OCI-LY7 (cell line): ENCODE measurements at regions not wholly inside any gene's neighbourhood (a gene's known extent, or its start where the extent isn't known, plus 50 kb on each side); places are given as distances from the start of the nearest gene placed in this dataset.

Experiments used
- EZH2phosphoT487 ChIP-seq: fragments of 200-600 bp; sonication (generic); IDR thresholded peaks from 2 replicates; pipeline ENCODE4 v1.6.1; 2018; ENCODE audit warnings: low read depth, borderline replicate concordance, mild to moderate bottlenecking, mixed run types, antibody characterized with exemption, low read length, moderate library complexity, mixed read lengths
- TF ChIP-seq, protein P1 (sequence below): fragments of 200-600 bp; sonication (generic); conservative IDR thresholded peaks from 2 replicates; pipeline ENCODE4 v1.5.1; 2014; ENCODE audit warnings: mild to moderate bottlenecking, antibody characterized with exemption, low read length, moderate library complexity, mixed read lengths

DNA sequence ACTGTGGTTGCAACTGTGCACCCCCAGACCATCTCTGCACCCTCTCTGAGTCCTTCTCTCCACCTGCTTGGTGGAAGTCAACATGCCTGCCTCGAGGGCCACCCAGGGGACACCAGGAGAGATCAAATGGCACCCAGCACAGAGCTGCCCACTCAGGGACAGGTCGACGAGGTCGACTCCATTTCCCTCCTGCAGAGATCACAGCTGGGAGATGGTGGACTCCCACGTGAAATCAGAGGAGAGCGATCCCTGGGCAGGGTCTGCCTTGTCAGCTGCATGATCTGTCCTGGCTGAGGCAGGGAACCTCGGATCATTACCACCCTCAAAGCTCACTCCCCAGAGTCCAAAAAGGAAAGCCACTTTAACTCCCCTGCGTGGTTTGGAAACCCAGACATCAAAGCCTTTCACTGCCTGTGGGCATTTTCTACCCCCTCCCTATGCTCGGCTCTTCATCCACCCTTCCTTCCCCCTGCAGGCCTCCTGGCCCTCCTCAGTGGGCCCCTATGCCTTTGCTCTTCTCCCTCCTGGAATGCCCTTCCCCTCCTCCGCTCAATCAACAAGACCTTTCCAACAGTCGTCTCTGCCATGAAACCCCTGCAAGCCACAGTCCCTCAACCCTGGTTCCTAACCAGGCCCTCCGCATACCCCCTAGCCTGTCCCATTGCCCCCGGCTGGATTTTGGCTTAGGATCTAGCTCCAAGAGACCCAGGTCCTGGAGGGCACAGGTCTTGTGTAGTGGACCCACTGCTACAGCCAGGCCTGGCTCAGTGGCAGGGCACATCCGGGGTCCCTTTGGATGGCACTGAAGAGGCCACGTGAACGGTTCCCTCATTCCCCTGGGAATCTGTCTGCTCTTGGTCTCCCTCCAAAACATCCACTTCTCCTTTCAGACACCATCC lies 103.8 kb upstream of the RPL38 start:
- TF ChIP-seq, protein P1, sequence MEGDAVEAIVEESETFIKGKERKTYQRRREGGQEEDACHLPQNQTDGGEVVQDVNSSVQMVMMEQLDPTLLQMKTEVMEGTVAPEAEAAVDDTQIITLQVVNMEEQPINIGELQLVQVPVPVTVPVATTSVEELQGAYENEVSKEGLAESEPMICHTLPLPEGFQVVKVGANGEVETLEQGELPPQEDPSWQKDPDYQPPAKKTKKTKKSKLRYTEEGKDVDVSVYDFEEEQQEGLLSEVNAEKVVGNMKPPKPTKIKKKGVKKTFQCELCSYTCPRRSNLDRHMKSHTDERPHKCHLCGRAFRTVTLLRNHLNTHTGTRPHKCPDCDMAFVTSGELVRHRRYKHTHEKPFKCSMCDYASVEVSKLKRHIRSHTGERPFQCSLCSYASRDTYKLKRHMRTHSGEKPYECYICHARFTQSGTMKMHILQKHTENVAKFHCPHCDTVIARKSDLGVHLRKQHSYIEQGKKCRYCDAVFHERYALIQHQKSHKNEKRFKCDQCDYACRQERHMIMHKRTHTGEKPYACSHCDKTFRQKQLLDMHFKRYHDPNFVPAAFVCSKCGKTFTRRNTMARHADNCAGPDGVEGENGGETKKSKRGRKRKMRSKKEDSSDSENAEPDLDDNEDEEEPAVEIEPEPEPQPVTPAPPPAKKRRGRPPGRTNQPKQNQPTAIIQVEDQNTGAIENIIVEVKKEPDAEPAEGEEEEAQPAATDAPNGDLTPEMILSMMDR = no peak
- no peak for TF ChIP-seq EZH2phosphoT487
